AG04449 (cell line): ENCODE measurements at regions not wholly inside any gene's neighbourhood (a gene's known extent, or its start where the extent isn't known, plus 50 kb on each side); places are given as distances from the start of the nearest gene placed in this dataset.
"Not testable (repeated sequence)": the region's sequence is repeated elsewhere in the genome, so short reads cannot be mapped to it uniquely, and the experiment has no call there.

Source experiments
- CTCF ChIA-PET: fragments of 350-600 bp; formaldehyde crosslinking; extraction: SDS; loops from one replicate; lab custom pipeline; 2021; ENCODE audit warnings: antibody characterized with exemption; lab: Yijun Ruan, JAX
- POLR2A ChIA-PET: fragments of 400-600, 350-600 bp; formaldehyde crosslinking; extraction: SDS; loops from one replicate; lab custom pipeline; 2020; ENCODE audit warnings: antibody characterized with exemption, inconsistent platforms; lab: Yijun Ruan, JAX
- DNase-seq: peaks from one replicate; pipeline ENCODE4 v3.0.0-alpha.2; 2010; ENCODE audit warnings: low read depth, low spot score
- H3K4me3 ChIP-seq: 2 replicates; pipeline ENCODE4 v1.5.1; 2011; ENCODE audit warnings: low read depth, mild to moderate bottlenecking, control low read depth, low read length
- TF ChIP-seq, protein P1 (sequence below): IDR thresholded peaks from one replicate; pipeline ENCODE4 v1.5.1; 2011; ENCODE audit warnings: mild to moderate bottlenecking, moderate library complexity, low read length, control low read depth, inconsistent platforms; ENCODE audit not compliant: insufficient read depth; ENCODE audit errors: missing control alignments

DNA sequence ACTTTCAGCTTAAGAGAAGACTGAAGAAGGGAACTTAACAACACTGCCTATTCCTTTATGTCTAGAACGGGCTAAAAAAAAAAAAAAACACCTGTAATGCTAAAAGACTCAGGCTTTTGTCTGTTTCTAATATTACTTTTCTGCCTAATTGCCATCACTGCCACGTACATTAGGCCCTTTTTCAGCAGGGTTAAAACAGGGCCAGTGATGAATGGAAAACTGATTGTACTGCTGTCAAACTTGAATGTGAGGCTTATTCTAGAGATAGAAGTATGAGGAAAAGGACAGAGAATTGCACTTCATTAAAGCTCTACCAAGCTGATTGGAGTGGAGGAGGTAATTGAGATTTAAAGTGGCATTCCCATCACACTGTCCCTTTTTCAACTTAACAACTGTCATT is 535.8 kb downstream of the PRKD1 start:
- no peak overlapping the region for H3K4me3 ChIP-seq
- ChIA-PET CTCF (no interaction called here), POLR2A (no interaction called here)
- TF ChIP-seq, protein P1, sequence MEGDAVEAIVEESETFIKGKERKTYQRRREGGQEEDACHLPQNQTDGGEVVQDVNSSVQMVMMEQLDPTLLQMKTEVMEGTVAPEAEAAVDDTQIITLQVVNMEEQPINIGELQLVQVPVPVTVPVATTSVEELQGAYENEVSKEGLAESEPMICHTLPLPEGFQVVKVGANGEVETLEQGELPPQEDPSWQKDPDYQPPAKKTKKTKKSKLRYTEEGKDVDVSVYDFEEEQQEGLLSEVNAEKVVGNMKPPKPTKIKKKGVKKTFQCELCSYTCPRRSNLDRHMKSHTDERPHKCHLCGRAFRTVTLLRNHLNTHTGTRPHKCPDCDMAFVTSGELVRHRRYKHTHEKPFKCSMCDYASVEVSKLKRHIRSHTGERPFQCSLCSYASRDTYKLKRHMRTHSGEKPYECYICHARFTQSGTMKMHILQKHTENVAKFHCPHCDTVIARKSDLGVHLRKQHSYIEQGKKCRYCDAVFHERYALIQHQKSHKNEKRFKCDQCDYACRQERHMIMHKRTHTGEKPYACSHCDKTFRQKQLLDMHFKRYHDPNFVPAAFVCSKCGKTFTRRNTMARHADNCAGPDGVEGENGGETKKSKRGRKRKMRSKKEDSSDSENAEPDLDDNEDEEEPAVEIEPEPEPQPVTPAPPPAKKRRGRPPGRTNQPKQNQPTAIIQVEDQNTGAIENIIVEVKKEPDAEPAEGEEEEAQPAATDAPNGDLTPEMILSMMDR, result no peak
- DNase-seq, result no peak

DNA sequence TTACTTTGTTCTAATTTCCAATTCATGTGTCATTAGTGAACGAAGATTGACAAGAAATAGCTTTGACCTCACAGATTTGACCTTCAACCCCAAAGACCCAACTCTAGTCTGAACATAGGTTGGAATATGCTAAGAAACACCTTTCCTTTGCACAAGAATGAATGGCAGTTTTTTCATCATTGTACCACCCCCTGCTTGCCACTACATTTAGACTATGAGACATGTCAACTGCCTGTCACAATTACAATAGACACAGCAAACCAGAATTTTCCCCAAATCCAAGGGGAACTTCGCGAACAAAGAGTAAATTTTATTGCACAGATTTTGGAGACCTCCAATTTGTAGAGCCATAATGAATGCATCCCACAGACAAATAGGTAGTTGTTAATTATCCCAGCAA is 535.4 kb downstream of the PRKD1 start:
- CTCF ChIA-PET, result no interaction called here
- no peak for DNase-seq
- TF ChIP-seq, protein P1, result no peak
- no peak overlapping the region for H3K4me3 ChIP-seq
- POLR2A ChIA-PET, result no interaction called here

DNA sequence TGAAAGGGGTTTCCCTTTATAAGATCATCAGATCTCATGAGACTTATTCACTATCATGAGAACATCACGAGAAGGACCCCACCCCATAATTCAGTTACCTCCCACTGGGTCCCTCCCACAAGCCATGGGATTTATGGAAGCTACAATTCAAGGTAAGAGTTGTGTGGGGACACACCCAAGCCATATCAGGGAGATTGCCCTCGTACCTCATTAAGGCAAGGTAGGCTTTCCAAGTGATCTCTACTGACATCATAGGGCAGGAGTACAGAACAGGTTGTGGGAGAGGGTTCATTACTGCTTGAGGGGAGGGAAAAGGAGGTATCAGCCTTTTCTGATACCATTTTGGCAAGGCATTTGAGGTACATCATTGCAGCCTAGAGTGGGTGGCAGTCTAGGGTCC is 524.6 kb downstream of the PRKD1 start:
- TF ChIP-seq, protein P1, result no peak
- DNase-seq, result no peak
- ChIA-PET CTCF (no interaction called here), POLR2A (no interaction called here)
- H3K4me3 ChIP-seq, result no peak overlapping the region

DNA sequence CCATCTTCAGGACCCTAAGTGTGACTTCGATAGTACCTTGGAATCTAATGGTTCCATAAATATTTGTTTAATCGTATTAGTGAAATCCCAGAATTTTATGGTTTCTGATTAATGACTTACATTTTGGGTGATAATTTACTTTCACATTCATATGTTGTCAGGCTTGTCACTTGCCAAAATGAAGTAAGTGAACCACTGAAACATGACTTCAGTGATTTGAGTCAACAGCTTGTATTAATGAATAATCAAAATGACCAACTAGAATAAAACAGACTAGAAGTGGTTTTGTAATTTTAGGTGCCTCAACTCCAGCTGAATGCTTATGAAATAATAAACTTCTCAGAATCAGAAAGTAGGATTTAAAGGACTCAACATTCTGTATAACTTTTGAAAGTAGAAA is 517.1 kb downstream of the PRKD1 start:
- TF ChIP-seq, protein P1, result no peak
- no peak for DNase-seq
- ChIA-PET POLR2A (no interaction called here), CTCF (no interaction called here)
- no peak overlapping the region for H3K4me3 ChIP-seq

DNA sequence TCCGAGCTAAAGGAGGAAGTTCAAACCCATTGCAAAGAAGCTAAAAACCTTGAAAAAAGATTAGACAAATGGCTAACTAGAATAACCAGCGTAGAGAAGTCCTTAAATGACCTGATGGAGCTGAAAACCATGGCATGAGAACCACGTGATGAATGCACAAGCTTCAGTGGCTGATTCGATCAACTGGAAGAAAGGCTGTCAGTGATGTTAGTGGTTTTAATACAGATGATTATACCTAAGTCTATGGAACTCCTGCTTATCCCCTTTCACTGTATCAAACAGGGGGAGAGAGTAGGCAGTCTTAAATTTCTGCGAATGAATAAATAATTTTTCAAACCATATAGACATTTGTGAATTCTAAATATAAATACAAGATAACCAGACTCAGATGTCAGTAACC is 512.7 kb downstream of the PRKD1 start:
- CTCF ChIA-PET, POLR2A ChIA-PET: not testable (repeated sequence)

DNA sequence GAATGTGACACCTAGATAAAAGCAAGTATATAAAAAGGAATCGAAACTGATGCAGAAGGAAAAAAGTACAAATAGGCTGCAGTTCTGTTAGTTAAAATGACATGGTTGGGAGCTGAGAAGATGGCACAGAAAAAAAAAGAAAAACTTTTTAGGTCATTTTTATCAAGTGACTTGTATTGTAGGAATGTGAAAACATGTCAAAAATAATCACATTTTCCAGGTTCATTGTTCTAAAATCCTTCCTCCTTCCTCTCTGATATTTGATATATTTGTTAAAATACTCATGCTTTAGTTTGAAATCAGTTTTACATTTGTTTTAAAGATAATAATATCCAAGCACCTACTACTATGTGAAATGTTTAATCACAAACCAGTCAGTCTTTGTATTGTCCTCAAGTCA is 507.9 kb downstream of the PRKD1 start:
- POLR2A ChIA-PET, result no interaction called here
- no peak overlapping the region for H3K4me3 ChIP-seq
- CTCF ChIA-PET, result no interaction called here
- no peak for DNase-seq
- TF ChIP-seq, protein P1, result no peak

More for the DNA sequence above, 512.7 kb downstream of the PRKD1 start:
- H3K4me3 ChIP-seq, DNase-seq: not testable (repeated sequence)

DNA sequence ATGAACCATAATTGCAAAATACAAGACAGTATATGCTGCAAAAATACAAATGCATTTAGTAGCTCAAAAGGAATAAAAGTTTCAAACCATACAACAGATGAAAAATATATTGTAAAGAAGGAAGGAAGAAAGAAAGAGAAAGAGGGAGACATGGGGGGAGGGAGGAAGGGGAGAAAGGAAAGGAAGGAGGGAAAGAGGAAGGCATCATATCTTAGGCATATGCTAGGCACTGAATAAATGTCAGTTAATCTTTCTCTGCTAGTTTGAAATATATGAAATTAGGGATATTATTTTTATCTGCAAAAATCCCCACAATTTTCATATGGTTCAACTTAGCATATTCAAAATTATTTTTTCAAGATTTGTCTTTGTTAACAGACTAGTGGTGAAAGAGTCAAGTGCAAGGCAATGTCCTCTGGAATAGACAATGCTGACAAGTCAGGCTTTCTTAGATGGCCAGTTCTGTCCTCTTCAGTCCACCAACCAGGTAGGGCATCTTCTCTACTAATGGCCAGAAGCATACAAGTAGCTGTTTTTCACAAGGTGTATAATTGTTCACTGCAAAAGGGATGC is 506.4 kb downstream of the PRKD1 start:
- ChIA-PET POLR2A (no interaction called here), CTCF (no interaction called here)
- H3K4me3 ChIP-seq, result no peak overlapping the region
- TF ChIP-seq, protein P1, result no peak
- DNase-seq, result no peak
